ENCODE measurements at regions not wholly inside any gene's neighbourhood (a gene's known extent, or its start where the extent isn't known, plus 50 kb on each side); places are given as distances from the start of the nearest gene placed in this dataset.

GRCh38 chr5:50964746-50965653 lies 298.6 kb downstream of the PARP8 start:
- TF ChIP-seq, protein P1, sequence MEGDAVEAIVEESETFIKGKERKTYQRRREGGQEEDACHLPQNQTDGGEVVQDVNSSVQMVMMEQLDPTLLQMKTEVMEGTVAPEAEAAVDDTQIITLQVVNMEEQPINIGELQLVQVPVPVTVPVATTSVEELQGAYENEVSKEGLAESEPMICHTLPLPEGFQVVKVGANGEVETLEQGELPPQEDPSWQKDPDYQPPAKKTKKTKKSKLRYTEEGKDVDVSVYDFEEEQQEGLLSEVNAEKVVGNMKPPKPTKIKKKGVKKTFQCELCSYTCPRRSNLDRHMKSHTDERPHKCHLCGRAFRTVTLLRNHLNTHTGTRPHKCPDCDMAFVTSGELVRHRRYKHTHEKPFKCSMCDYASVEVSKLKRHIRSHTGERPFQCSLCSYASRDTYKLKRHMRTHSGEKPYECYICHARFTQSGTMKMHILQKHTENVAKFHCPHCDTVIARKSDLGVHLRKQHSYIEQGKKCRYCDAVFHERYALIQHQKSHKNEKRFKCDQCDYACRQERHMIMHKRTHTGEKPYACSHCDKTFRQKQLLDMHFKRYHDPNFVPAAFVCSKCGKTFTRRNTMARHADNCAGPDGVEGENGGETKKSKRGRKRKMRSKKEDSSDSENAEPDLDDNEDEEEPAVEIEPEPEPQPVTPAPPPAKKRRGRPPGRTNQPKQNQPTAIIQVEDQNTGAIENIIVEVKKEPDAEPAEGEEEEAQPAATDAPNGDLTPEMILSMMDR (IDR thresholded peaks at IDR 0.05; ENCODE audit: borderline replicate concordance, control extremely low read depth, extremely low read depth, insufficient read depth, missing control alignments), result no peak
- in situ Hi-C loops (cut with MboI; ENCODE audit: low sequenced_read_pairs, unreplicated experiment), result loop anchor here (25.0 kb wide), 3 partner anchors 422 to 1697 kb away; partner anchors contain the start of gene ISL1
- no peak for DNase-seq (ENCODE audit: low spot score)

DNA sequence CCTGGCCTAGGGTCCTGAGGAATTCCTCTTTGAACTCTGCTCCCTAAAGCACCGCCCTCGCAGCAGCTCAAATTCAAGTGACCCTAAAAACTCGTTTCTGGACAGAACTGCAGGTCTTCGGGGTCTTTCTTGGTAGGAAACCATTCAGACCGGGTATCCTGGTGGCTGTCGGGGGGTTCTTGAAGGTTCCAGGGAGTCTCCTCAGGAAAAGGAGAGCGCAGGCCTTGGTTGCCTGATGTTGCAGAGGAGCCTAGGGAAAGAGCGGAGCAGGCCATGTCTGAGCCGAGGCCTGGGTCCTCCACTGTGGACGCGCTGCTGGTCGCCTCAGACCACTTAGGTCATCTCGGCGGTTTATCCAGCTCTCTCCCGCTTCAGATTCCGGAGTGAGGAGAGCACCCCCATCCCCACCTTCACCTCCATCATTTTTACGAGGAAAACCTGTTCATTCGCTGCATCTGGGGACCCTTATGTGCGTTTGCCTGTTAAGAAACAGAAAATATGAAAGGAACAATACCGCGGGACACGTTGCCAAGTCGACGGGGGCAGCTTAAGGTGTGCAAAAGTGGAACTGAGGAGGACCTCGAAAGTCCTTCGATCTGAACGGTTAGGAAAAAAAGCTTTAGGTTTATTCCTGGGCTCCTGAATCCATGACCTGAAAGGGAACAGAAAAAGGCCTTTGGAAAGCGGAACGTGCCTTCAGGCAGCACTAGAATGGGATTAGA lies 299.4 kb downstream of the PARP8 start:
- TF ChIP-seq, protein P1 (IDR thresholded peaks at IDR 0.05; ENCODE audit: borderline replicate concordance, control extremely low read depth, extremely low read depth, insufficient read depth, missing control alignments), result no peak
- no peak for DNase-seq (ENCODE audit: low spot score)
- in situ Hi-C loops (cut with MboI; ENCODE audit: low sequenced_read_pairs, unreplicated experiment), result loop anchor here (25.0 kb wide), 3 partner anchors 421 to 1696 kb away; partner anchors contain the start of gene ISL1

GRCh38 chr5:50967009-50967562 lies 300.6 kb downstream of the PARP8 start:
- DNase-seq (ENCODE audit: low spot score), result no peak
- in situ Hi-C loops (cut with MboI; ENCODE audit: low sequenced_read_pairs, unreplicated experiment), result loop anchor here (25.0 kb wide), 3 partner anchors 420 to 1695 kb away; partner anchors contain the start of gene ISL1
- TF ChIP-seq, protein P1 (IDR thresholded peaks at IDR 0.05; ENCODE audit: borderline replicate concordance, control extremely low read depth, extremely low read depth, insufficient read depth, missing control alignments), result no peak

DNA sequence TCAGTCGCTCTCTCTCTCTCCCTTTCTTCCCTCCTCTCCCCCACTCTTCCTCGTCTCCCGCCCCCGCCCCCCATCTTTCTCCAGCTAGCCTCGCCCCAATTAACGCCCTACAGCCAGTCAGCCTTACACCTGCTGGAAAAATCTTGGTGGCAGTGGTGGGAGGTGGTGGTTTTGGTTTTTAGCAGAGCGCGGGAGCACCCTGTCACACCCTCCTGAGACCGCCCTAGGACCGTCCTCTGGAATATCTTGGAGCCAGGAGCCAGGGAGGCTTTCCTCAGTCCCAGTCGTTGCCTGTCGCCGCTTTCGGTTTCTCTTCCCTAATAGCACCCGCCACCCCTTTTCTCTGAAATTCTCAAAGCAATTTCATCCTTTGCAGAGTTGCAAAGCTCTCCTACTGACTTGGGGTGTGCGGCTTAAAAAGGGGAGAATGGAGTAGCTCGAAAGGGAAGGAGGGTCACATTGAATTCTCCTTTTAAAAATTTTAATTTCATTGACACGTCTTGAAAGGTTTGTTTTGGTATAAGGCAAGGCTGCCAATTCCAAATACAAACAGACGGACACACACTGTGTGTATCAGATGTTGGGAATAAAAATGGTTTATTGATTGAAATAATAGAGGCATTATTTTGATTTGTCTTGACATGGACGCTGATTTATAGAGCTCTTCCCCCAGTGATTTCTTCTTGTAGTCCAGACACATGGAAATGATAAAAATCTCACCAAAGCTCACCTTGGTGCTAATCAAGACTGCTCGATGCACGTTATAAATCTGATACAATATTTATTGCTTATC lies 301.3 kb downstream of the PARP8 start:
- TF ChIP-seq, protein P1 (IDR thresholded peaks at IDR 0.05; ENCODE audit: borderline replicate concordance, control extremely low read depth, extremely low read depth, insufficient read depth, missing control alignments), result no peak
- in situ Hi-C loops (cut with MboI; ENCODE audit: low sequenced_read_pairs, unreplicated experiment), result loop anchor here (25.0 kb wide), 3 partner anchors 420 to 1695 kb away; partner anchors contain the start of gene ISL1
- no peak for DNase-seq (ENCODE audit: low spot score)

- DNase-seq (ENCODE audit: low spot score), result no peak
- in situ Hi-C loops (cut with MboI; ENCODE audit: low sequenced_read_pairs, unreplicated experiment), result loop anchor here (25.0 kb wide), 3 partner anchors 419 to 1694 kb away; partner anchors contain the start of gene ISL1
- TF ChIP-seq, protein P1 (IDR thresholded peaks at IDR 0.05; ENCODE audit: borderline replicate concordance, control extremely low read depth, extremely low read depth, insufficient read depth, missing control alignments), result no peak
Observed at GRCh38 chr5:50968356-50969149, 302.1 kb downstream of the PARP8 start.
